Prostate gland (tissue), 2 donors: ENCODE measurements at regions not wholly inside any gene's neighbourhood (a gene's known extent, or its start where the extent isn't known, plus 50 kb on each side); places are given as distances from the start of the nearest gene placed in this dataset.

Experiments
- POLR2A ChIP-seq: fragments of 450-650 bp; IDR thresholded peaks from one replicate; pipeline ENCODE4 v1.6.1; 2016; ENCODE audit warnings: antibody characterized with exemption, mild to moderate bottlenecking
- TF ChIP-seq, protein P1 (sequence below), 4 experiments: fragments of 200-600 bp in 2 of 4; fragments of 450-650 bp in 2 of 4; sonication (generic) in 2 of 4; IDR thresholded peaks; 1 replicate in 3 of 4; 2 replicates in 1 of 4; pipeline ENCODE4 v1.5.1; 2016 to 2019; ENCODE audit warnings: antibody characterized with exemption in 4 of 4, mild to moderate bottlenecking in 2 of 4, moderate library complexity in 2 of 4

DNA sequence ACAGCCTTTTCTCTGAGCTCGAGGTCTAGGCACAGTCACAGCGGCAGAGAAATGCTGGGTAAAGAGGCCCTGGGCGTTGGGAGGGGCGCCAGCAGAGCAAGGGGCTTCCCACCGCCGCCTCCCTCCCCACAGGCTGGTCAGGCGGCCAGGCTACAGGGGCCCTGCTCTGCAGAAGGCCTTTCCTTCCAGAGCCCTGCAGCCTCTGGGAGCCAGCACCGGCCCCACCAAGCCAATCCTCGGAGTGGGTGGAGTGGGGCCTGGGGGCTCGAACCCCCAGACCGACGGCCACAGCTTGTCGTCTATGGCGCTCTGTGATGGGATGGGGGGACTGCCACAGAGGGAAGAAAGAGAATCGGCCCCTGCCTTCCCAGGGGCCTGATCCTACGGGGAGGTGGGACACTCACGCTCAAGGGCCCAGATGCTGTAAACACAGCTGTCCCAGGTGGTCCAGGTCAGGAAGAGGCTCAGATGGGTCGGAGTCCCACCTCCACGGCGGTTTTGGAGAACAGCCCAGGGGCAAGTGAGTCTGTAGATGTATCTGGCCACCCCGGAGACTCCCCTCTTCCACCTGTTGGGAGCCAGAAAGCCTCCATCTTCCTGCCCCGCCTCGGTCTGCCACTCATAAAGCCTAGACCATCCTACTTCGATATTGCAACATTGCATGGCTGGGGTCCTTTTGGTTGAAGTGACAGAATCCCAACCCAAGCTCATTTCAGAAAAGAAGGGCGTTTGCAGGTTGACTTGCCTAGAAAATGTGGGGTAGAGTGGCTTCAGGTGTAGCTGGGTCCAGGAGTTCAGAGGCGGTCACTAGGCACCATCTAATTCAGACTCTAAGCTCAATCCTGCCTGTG, 95.6 kb downstream of the SIK1 start:
- TF ChIP-seq, protein P1, sequence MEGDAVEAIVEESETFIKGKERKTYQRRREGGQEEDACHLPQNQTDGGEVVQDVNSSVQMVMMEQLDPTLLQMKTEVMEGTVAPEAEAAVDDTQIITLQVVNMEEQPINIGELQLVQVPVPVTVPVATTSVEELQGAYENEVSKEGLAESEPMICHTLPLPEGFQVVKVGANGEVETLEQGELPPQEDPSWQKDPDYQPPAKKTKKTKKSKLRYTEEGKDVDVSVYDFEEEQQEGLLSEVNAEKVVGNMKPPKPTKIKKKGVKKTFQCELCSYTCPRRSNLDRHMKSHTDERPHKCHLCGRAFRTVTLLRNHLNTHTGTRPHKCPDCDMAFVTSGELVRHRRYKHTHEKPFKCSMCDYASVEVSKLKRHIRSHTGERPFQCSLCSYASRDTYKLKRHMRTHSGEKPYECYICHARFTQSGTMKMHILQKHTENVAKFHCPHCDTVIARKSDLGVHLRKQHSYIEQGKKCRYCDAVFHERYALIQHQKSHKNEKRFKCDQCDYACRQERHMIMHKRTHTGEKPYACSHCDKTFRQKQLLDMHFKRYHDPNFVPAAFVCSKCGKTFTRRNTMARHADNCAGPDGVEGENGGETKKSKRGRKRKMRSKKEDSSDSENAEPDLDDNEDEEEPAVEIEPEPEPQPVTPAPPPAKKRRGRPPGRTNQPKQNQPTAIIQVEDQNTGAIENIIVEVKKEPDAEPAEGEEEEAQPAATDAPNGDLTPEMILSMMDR (IDR thresholded peaks at IDR 0.05), result no peak
- TF ChIP-seq POLR2A, result no peak
